OCI-LY7 (cell line): ENCODE measurements at regions not wholly inside any gene's neighbourhood (a gene's known extent, or its start where the extent isn't known, plus 50 kb on each side); places are given as distances from the start of the nearest gene placed in this dataset.

ENCODE experiments used
- BruUV-seq: library from RNA; stranded (reverse); fragments of 400-500 nt; replicated peaks from 2 replicates; lab custom pipeline; 2021; lab: Mats Ljungman, UMichigan
- CTCF ChIA-PET: fragments of 300-600 bp; sonication (Branson Sonifier 250); formaldehyde crosslinking; loops from one replicate; lab custom pipeline; 2022; ENCODE audit warnings: antibody characterized with exemption; ENCODE audit not compliant: unreplicated experiment; lab: Charles Lee
- POLR2A ChIA-PET: fragments of 300-600 bp; sonication (Branson Sonifier 250); formaldehyde crosslinking; loops from one replicate; lab custom pipeline; 2022; ENCODE audit warnings: antibody characterized with exemption; lab: Charles Lee
- DNase-seq: peaks from one replicate; pipeline ENCODE4 v3.0.0-alpha.2; 2015; ENCODE audit warnings: low spot score
- H2AFZ ChIP-seq: fragments of 200-600 bp; sonication (generic), shearing (Covaris generic); 2 replicates; pipeline ENCODE4 v1.6.1; 2014; ENCODE audit warnings: mild to moderate bottlenecking, antibody characterized with exemption, low read length, moderate library complexity
- H3K27ac ChIP-seq: fragments of 200-600 bp; sonication (generic); 2 replicates; pipeline ENCODE4 v1.5.1; 2014; ENCODE audit warnings: mixed run types, low read depth, mild to moderate bottlenecking, moderate library complexity, low read length, inconsistent platforms; ENCODE audit not compliant: poor library complexity, severe bottlenecking
- H3K36me3 ChIP-seq: fragments of 200-600 bp; sonication (generic); 2 replicates; pipeline ENCODE4 v1.6.1; 2014; ENCODE audit warnings: mild to moderate bottlenecking, antibody characterized with exemption, low read length, moderate library complexity, mixed read lengths; ENCODE audit not compliant: insufficient read depth
- H3K4me1 ChIP-seq: fragments of 200-600 bp; sonication (generic); 2 replicates; pipeline ENCODE4 v1.5.1; 2014; ENCODE audit warnings: mild to moderate bottlenecking, low read length; ENCODE audit not compliant: insufficient read depth, poor library complexity, severe bottlenecking
- H3K4me2 ChIP-seq: fragments of 200-600 bp; sonication (generic); 2 replicates; pipeline ENCODE4 v1.6.1; 2014; ENCODE audit warnings: mild to moderate bottlenecking, low read length
- H3K4me3 ChIP-seq: fragments of 200-600 bp; sonication (generic); 2 replicates; pipeline ENCODE4 v1.5.1; 2014; ENCODE audit warnings: mild to moderate bottlenecking, low read depth, low read length; ENCODE audit not compliant: poor library complexity, severe bottlenecking
- H3K79me2 ChIP-seq: fragments of 200-600 bp; sonication (generic); 2 replicates; pipeline ENCODE4 v1.6.1; 2016; ENCODE audit warnings: low read depth, mild to moderate bottlenecking, low read length, moderate library complexity, mixed read lengths; ENCODE audit not compliant: insufficient read depth
- H3K9me2 ChIP-seq: fragments of 200-600 bp; sonication (generic); 2 replicates; pipeline ENCODE4 v1.6.1; 2016; ENCODE audit warnings: mild to moderate bottlenecking, low read length, mixed read lengths; ENCODE audit not compliant: insufficient read depth
- H3K9me3 ChIP-seq: fragments of 200-600 bp; sonication (generic); 2 replicates; pipeline ENCODE4 v1.6.1; 2014; ENCODE audit warnings: mild to moderate bottlenecking, mixed run types, low read length, mixed read lengths
- H4K20me1 ChIP-seq: fragments of 200-600 bp; sonication (generic); 2 replicates; pipeline ENCODE4 v1.6.1; 2014; ENCODE audit warnings: mild to moderate bottlenecking, antibody characterized with exemption, low read length, moderate library complexity, mixed read lengths; ENCODE audit not compliant: insufficient read depth
- EZH2phosphoT487 ChIP-seq: fragments of 200-600 bp; sonication (generic); IDR thresholded peaks from 2 replicates; pipeline ENCODE4 v1.6.1; 2018; ENCODE audit warnings: low read depth, borderline replicate concordance, mild to moderate bottlenecking, mixed run types, antibody characterized with exemption, low read length, moderate library complexity, mixed read lengths
- intact Hi-C: fragments of 100-400 bp; cut with micrococcal nuclease; formaldehyde crosslinking; loops from one replicate; pipeline ENCODE4 v1.10.0; 2022; ENCODE audit not compliant: unreplicated experiment
- TF ChIP-seq, protein P1 (sequence below): fragments of 200-600 bp; sonication (generic); conservative IDR thresholded peaks from 2 replicates; pipeline ENCODE4 v1.5.1; 2014; ENCODE audit warnings: mild to moderate bottlenecking, antibody characterized with exemption, low read length, moderate library complexity, mixed read lengths

GRCh38 chr10:126841341-126841895 lies 63.8 kb upstream of the DOCK1 start:
- Histone ChIP-seq H3K4me2 (no peak overlapping the region), H4K20me1 (no peaks in the 10 kb centered on the region), H3K79me2 (no peaks in the 10 kb centered on the region), H2AFZ (no peak overlapping the region), H3K27ac (no peak overlapping the region), H3K36me3 (no peaks in the 10 kb centered on the region), H3K9me3 (no peaks in the 10 kb centered on the region), H3K9me2 (no peaks in the 10 kb centered on the region), H3K4me1 (no peaks in the 10 kb centered on the region), H3K4me3 (no peak overlapping the region)
- DNase-seq = no peak
- TF ChIP-seq EZH2phosphoT487 = no peak
- TF ChIP-seq, protein P1, sequence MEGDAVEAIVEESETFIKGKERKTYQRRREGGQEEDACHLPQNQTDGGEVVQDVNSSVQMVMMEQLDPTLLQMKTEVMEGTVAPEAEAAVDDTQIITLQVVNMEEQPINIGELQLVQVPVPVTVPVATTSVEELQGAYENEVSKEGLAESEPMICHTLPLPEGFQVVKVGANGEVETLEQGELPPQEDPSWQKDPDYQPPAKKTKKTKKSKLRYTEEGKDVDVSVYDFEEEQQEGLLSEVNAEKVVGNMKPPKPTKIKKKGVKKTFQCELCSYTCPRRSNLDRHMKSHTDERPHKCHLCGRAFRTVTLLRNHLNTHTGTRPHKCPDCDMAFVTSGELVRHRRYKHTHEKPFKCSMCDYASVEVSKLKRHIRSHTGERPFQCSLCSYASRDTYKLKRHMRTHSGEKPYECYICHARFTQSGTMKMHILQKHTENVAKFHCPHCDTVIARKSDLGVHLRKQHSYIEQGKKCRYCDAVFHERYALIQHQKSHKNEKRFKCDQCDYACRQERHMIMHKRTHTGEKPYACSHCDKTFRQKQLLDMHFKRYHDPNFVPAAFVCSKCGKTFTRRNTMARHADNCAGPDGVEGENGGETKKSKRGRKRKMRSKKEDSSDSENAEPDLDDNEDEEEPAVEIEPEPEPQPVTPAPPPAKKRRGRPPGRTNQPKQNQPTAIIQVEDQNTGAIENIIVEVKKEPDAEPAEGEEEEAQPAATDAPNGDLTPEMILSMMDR = no peak
- BruUV-seq = no TSS peak
- ChIA-PET CTCF (no interaction called here), POLR2A (no interaction called here)
- intact Hi-C loops = no loop called here

- Histone ChIP-seq H3K79me2 (no peaks in the 10 kb centered on the region), H4K20me1 (no peaks in the 10 kb centered on the region), H3K4me2 (no peak overlapping the region), H3K4me3 (no peak overlapping the region), H3K9me3 (no peaks in the 10 kb centered on the region), H2AFZ (no peak overlapping the region), H3K36me3 (no peaks in the 10 kb centered on the region), H3K9me2 (no peaks in the 10 kb centered on the region), H3K4me1 (no peaks in the 10 kb centered on the region), H3K27ac (no peak overlapping the region)
- DNase-seq = no peak
- TF ChIP-seq, protein P1 = no peak
- TF ChIP-seq EZH2phosphoT487 = no peak
- ChIA-PET POLR2A (no interaction called here), CTCF (no interaction called here)
- no TSS peak for BruUV-seq
- intact Hi-C loops = no loop called here
These were observed 62.9 kb upstream of the DOCK1 start for GRCh38 chr10:126842356-126842755.

GRCh38 chr10:126842836-126843235 lies 62.4 kb upstream of the DOCK1 start:
- H3K4me2 ChIP-seq = no peak overlapping the region
- intact Hi-C loops = no loop called here
- no peaks in the 10 kb centered on the region for H4K20me1 ChIP-seq
- no peaks in the 10 kb centered on the region for H3K4me1 ChIP-seq
- CTCF ChIA-PET = no interaction called here
- no peaks in the 10 kb centered on the region for H3K9me2 ChIP-seq
- TF ChIP-seq EZH2phosphoT487 = no peak
- no peak overlapping the region for H3K27ac ChIP-seq
- H3K9me3 ChIP-seq = no peaks in the 10 kb centered on the region
- POLR2A ChIA-PET = no interaction called here
- DNase-seq = no peak
- H3K36me3 ChIP-seq = no peaks in the 10 kb centered on the region
- no peak overlapping the region for H3K4me3 ChIP-seq
- H3K79me2 ChIP-seq = no peaks in the 10 kb centered on the region
- BruUV-seq = no TSS peak
- H2AFZ ChIP-seq = no peak overlapping the region
